ENCODE measurements at regions not wholly inside any gene's neighbourhood (a gene's known extent, or its start where the extent isn't known, plus 50 kb on each side); places are given as distances from the start of the nearest gene placed in this dataset.

- Mint-ChIP-seq H3K4me1 (ENCODE audit: low read depth) (peaks cover 8% of the 10 kb centered on the region), H3K27ac (no peak overlapping the region), H3K27me3 (peaks cover 3% of the 10 kb centered on the region), H3K9me3 (no peaks in the 10 kb centered on the region), H3K36me3 (ENCODE audit: low read depth) (no peaks in the 10 kb centered on the region), H3K4me3 (no peak overlapping the region)
- peaks cover 10% of the 10 kb centered on the region for H3K4me1 ChIP-seq (ENCODE audit: insufficient read depth, low read length)
- H3K4me3 ChIP-seq (ENCODE audit: low read length) = no peak overlapping the region
- no peaks in the 10 kb centered on the region for H3K9me3 ChIP-seq (ENCODE audit: control insufficient read depth in 1 of 2, insufficient read depth in 1 of 2, low read length in 2 of 2)
- intact Hi-C loops (cut with DNase I, micrococcal nuclease) = loop anchor here (5.0 to 10.0 kb wide), 3 partner anchors 182 to 928 kb away; no protein-coding TSS in a partner anchor
- TF ChIP-seq CTCF (IDR thresholded peaks at IDR 0.05) = no peak
- no peaks in the 10 kb centered on the region for H3K36me3 ChIP-seq (ENCODE audit: insufficient read depth, low read length)
- H3K27me3 ChIP-seq (ENCODE audit: control insufficient read depth in 1 of 2, insufficient read depth in 2 of 2, low read length in 2 of 2) = no peaks in the 10 kb centered on the region
- DNase-seq (no peak), ATAC-seq (ENCODE audit: poor library complexity) (no peak)
- POLR2A ChIA-PET = interaction anchor here (1.2 kb wide), 1 partner anchor 1055 kb away, joined by 3 read pairs; no protein-coding TSS in a partner anchor
- H3K27ac ChIP-seq (ENCODE audit: low read depth in 1 of 2, low read length in 2 of 2) = no peak overlapping the region
- CTCF ChIA-PET = interaction anchor here (2.9 kb wide), 1 partner anchor 1055 kb away, joined by 8 read pairs; no protein-coding TSS in a partner anchor
These were observed 272.2 kb downstream of the CDC5L start for GRCh38 chr6:44659726-44660125.

DNA sequence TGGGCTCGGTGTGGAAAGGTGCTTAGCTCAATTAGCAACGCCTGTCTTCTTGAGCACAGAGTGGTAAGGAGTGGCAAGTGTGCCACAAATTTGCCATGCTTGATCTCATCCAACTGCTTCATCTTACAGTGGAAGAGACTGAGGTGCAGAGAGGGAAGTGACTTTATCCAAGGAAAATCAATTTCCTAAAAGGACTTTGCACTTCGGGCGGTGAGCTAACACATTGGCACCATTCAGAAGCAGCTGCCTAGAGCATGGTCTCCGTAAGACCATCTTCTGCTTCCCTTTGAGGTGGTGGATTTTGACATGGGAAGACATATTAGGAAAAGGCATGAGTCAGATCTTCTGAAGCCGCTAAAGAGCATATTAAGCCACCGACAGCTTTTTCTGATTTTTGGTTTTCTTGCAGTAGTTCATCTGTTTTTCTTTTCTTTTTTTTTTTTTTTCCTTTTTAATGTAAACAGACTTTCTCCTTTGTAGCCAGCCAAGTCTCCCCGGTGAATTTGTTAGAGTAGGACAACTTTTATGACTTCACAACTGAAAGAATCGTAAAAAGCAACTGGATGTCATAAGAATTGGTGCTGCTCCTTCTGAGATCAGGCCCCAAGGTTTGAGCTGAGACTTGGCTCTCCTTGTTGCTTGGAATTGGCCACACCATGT is 273.2 kb downstream of the CDC5L start:
- no peaks in the 10 kb centered on the region for H3K27me3 Mint-ChIP-seq
- H3K27me3 ChIP-seq (ENCODE audit: control insufficient read depth in 1 of 2, insufficient read depth in 2 of 2, low read length in 2 of 2) = no peaks in the 10 kb centered on the region
- no peak overlapping the region for H3K4me3 Mint-ChIP-seq
- H3K4me3 ChIP-seq (ENCODE audit: low read length) = no peak overlapping the region
- no peaks in the 10 kb centered on the region for H3K9me3 ChIP-seq (ENCODE audit: control insufficient read depth in 1 of 2, insufficient read depth in 1 of 2, low read length in 2 of 2)
- ChIA-PET CTCF (interaction anchor here (2.9 kb wide), 1 partner anchor 1054 kb away, joined by 8 read pairs; no protein-coding TSS in a partner anchor), POLR2A (interaction anchor here (0.7 kb wide), 1 partner anchor 148 kb away, joined by 3 read pairs; no protein-coding TSS in a partner anchor)
- H3K27ac Mint-ChIP-seq = no peak overlapping the region
- H3K27ac ChIP-seq (ENCODE audit: low read depth in 1 of 2, low read length in 2 of 2) = no peak overlapping the region
- no peaks in the 10 kb centered on the region for H3K9me3 Mint-ChIP-seq
- H3K4me1 ChIP-seq (ENCODE audit: insufficient read depth, low read length) = peaks cover 3% of the 10 kb centered on the region
- TF ChIP-seq CTCF (IDR thresholded peaks at IDR 0.05) = no peak
- DNase-seq (no peak), ATAC-seq (ENCODE audit: poor library complexity) (no peak)
- intact Hi-C loops (cut with DNase I, micrococcal nuclease) = no loop called here
- H3K4me1 Mint-ChIP-seq (ENCODE audit: low read depth) = no peaks in the 10 kb centered on the region
- no peaks in the 10 kb centered on the region for H3K36me3 Mint-ChIP-seq (ENCODE audit: low read depth)
- H3K36me3 ChIP-seq (ENCODE audit: insufficient read depth, low read length) = no peaks in the 10 kb centered on the region

GRCh38 chr6:44661221-44662008 is 273.9 kb downstream of the CDC5L start:
- H3K4me1 ChIP-seq (ENCODE audit: insufficient read depth, low read length) = no peaks in the 10 kb centered on the region
- CTCF ChIA-PET = interaction anchor here (2.9 kb wide), 1 partner anchor 1053 kb away, joined by 8 read pairs; no protein-coding TSS in a partner anchor
- Mint-ChIP-seq H3K4me3 (no peak overlapping the region), H3K27ac (no peak overlapping the region), H3K27me3 (no peaks in the 10 kb centered on the region), H3K4me1 (ENCODE audit: low read depth) (no peaks in the 10 kb centered on the region), H3K9me3 (no peaks in the 10 kb centered on the region), H3K36me3 (ENCODE audit: low read depth) (no peaks in the 10 kb centered on the region)
- no peak overlapping the region for H3K4me3 ChIP-seq (ENCODE audit: low read length)
- no peak overlapping the region for H3K27ac ChIP-seq (ENCODE audit: low read depth in 1 of 2, low read length in 2 of 2)
- intact Hi-C loops (cut with DNase I, micrococcal nuclease) = no loop called here
- no peaks in the 10 kb centered on the region for H3K27me3 ChIP-seq (ENCODE audit: control insufficient read depth in 1 of 2, insufficient read depth in 2 of 2, low read length in 2 of 2)
- no peak for DNase-seq
- no peak for ATAC-seq (ENCODE audit: poor library complexity)
- no peaks in the 10 kb centered on the region for H3K9me3 ChIP-seq (ENCODE audit: control insufficient read depth in 1 of 2, insufficient read depth in 1 of 2, low read length in 2 of 2)
- TF ChIP-seq CTCF (IDR thresholded peaks at IDR 0.05) = no peak
- POLR2A ChIA-PET = no interaction called here
- H3K36me3 ChIP-seq (ENCODE audit: insufficient read depth, low read length) = no peaks in the 10 kb centered on the region
